HepG2 (cell line): ENCODE measurements at regions not wholly inside any gene's neighbourhood (a gene's known extent, or its start where the extent isn't known, plus 50 kb on each side); places are given as distances from the start of the nearest gene placed in this dataset.
A peak's percentile ranks its signal among the peaks of the same experiment; 100 is the strongest.

Experiments used
- ATAC-seq: fragments of 200-7000 bp; cut with Tn5 transposase; 3 replicates; pipeline ENCODE4 v1.9.1; 2020; ENCODE audit warnings: mild to moderate bottlenecking, moderate library complexity
- BruUV-seq: library from RNA; stranded (reverse); fragments of 400-500 nt; replicated peaks from 2 replicates; lab custom pipeline; 2021; lab: Mats Ljungman, UMichigan
- CTCF ChIA-PET: fragments of 300-600 bp; formaldehyde crosslinking; extraction: SDS; loops from one replicate; lab custom pipeline; 2021; ENCODE audit warnings: low total read pairs, inconsistent platforms, low intra/inter-chr PET ratio; lab: Yijun Ruan, JAX
- POLR2A ChIA-PET: fragments of 350-600 bp; sonication (Branson Sonifier 250); formaldehyde crosslinking; loops from one replicate; lab custom pipeline; 2020; ENCODE audit warnings: antibody characterized with exemption, inconsistent platforms; lab: Yijun Ruan, JAX
- DNase-seq: peaks from one replicate; pipeline ENCODE4 v3.0.0-alpha.2; 2015; ENCODE audit warnings: low spot score
- FAIRE-seq: peaks from 3 replicates; lab custom pipeline; 2011; peaks lifted over from hg19 to GRCh38; lab: Jason Lieb, UNC
- H2AFZ ChIP-seq: one replicate; pipeline ENCODE4 v1.6.1; 2011; ENCODE audit warnings: low read length, inconsistent platforms
- H3K27ac ChIP-seq: fragments of 300-600 bp; 3 replicates; pipeline ENCODE4 v1.8.0; 2011; ENCODE audit warnings: mixed run types, mild to moderate bottlenecking, mixed read lengths, low read length, inconsistent platforms; ENCODE audit not compliant: insufficient read depth; ENCODE audit errors: extremely low read length
- H3K27me3 ChIP-seq, 2 experiments: fragments of 200-600 bp in 1 of 2; 2 replicates in 1 of 2; 3 replicates in 1 of 2; pipeline versions ENCODE4 v1.6.0 to v1.8.0; 2011; ENCODE audit warnings: low read length in 2 of 2, mild to moderate bottlenecking in 2 of 2, moderate library complexity in 2 of 2, inconsistent platforms in 1 of 2; ENCODE audit not compliant: insufficient read depth in 2 of 2, control insufficient read depth in 1 of 2
- H3K36me3 ChIP-seq, 2 experiments: fragments of 200-600 bp in 1 of 2; replicated peaks in 1 of 2; 2 replicates in 1 of 2; 3 replicates in 1 of 2; pipeline versions ENCODE4 v1.5.1 to v1.8.0; 2011; ENCODE audit warnings: low read length in 2 of 2, inconsistent platforms in 1 of 2; ENCODE audit not compliant: insufficient read depth in 2 of 2, control insufficient read depth in 1 of 2
- H3K4me1 ChIP-seq: 2 replicates; pipeline ENCODE4 v1.5.1; 2012; ENCODE audit warnings: low read length, inconsistent platforms; ENCODE audit not compliant: insufficient read depth
- H3K4me2 ChIP-seq: 2 replicates; pipeline ENCODE4 v1.6.0; 2011; ENCODE audit warnings: low read depth, low read length, inconsistent platforms
- H3K4me3 ChIP-seq, 3 experiments: fragments of 200-600 bp in 1 of 3; sonication (generic), shearing (Covaris generic) in 1 of 3; replicated peaks in 1 of 3; 2 replicates each; pipeline ENCODE4 v1.5.1; 2011 to 2016; ENCODE audit warnings: low read length in 3 of 3, inconsistent platforms in 2 of 3, low read depth in 2 of 3, mild to moderate bottlenecking in 2 of 3, control low read depth in 1 of 3, mixed read lengths in 1 of 3; ENCODE audit not compliant: insufficient read depth in 1 of 3
- H3K79me2 ChIP-seq: one replicate; pipeline ENCODE4 v1.6.1; 2011; ENCODE audit warnings: low read length, inconsistent platforms; ENCODE audit not compliant: insufficient read depth
- H3K9ac ChIP-seq: 2 replicates; pipeline ENCODE4 v1.6.0; 2011; ENCODE audit warnings: mild to moderate bottlenecking, low read depth, low read length, inconsistent platforms; ENCODE audit not compliant: insufficient read depth
- H3K9me3 ChIP-seq: 2 replicates; pipeline ENCODE4 v1.5.1; 2012; ENCODE audit warnings: mild to moderate bottlenecking, low read length
- H4K20me1 ChIP-seq: 2 replicates; pipeline ENCODE4 v1.6.0; 2011; ENCODE audit warnings: inconsistent platforms, mild to moderate bottlenecking, low read length, moderate library complexity; ENCODE audit not compliant: insufficient read depth
- ARID2 ChIP-seq: sonication (generic); formaldehyde crosslinking; IDR thresholded peaks from 2 replicates; pipeline ENCODE4 v1.8.1; 2022; ENCODE audit warnings: mild to moderate bottlenecking, missing genetic modification reagents, borderline replicate concordance
- ARID4A ChIP-seq: sonication (generic); formaldehyde crosslinking; IDR thresholded peaks from 2 replicates; pipeline ENCODE4 v1.5.0; 2020; ENCODE audit warnings: mild to moderate bottlenecking, missing genetic modification reagents, borderline replicate concordance
- CREB3 ChIP-seq: sonication (generic); formaldehyde crosslinking; IDR thresholded peaks from 2 replicates; pipeline ENCODE4 v1.5.0; 2020; ENCODE audit warnings: missing genetic modification reagents
- FOSL2 ChIP-seq: sonication (generic); formaldehyde crosslinking; IDR thresholded peaks from 2 replicates; pipeline ENCODE4 v1.4.0; 2020; ENCODE audit warnings: missing genetic modification reagents
- GLI4 ChIP-seq: sonication (generic); formaldehyde crosslinking; IDR thresholded peaks from 2 replicates; pipeline ENCODE4 v1.5.1; 2020; ENCODE audit warnings: missing genetic modification reagents, mild to moderate bottlenecking, moderate library complexity, borderline replicate concordance
- HNRNPL ChIP-seq: fragments of 200-400 bp; formaldehyde crosslinking; IDR thresholded peaks from 2 replicates; pipeline ENCODE4 v1.6.1; 2017; ENCODE audit warnings: mild to moderate bottlenecking, low read depth, low read length
- HOXA5 ChIP-seq: sonication (generic); formaldehyde crosslinking; IDR thresholded peaks from 2 replicates; pipeline ENCODE4 v1.4.0; 2020; ENCODE audit warnings: missing genetic modification reagents
- SOX13 ChIP-seq, 3 experiments: fragments of 450-650 bp in 1 of 3; sonication (generic) in 1 of 3; formaldehyde crosslinking in 1 of 3; IDR thresholded peaks in 2 of 3; conservative IDR thresholded peaks in 1 of 3; 2 replicates each; pipeline versions ENCODE4 v1.5.0 to v1.6.1; 2016 to 2020; ENCODE audit warnings: antibody characterized with exemption in 1 of 3, mild to moderate bottlenecking in 1 of 3, missing compliant biosample characterization in 1 of 3, missing genetic modification reagents in 1 of 3, moderate library complexity in 1 of 3
- STAG1 ChIP-seq: sonication (generic); formaldehyde crosslinking; IDR thresholded peaks from 2 replicates; pipeline ENCODE4 v1.4.0; 2020; ENCODE audit warnings: missing genetic modification reagents
- ZNF451 ChIP-seq: sonication (generic); formaldehyde crosslinking; IDR thresholded peaks from 2 replicates; pipeline ENCODE4 v1.5.0; 2020; ENCODE audit warnings: mild to moderate bottlenecking, missing genetic modification reagents
- ZNF644 ChIP-seq: IDR thresholded peaks from 2 replicates; pipeline ENCODE4 v1.6.1; 2016; ENCODE audit warnings: low read depth
- WGBS: methylation state at CpG from one replicate; pipeline ENCODE4 v1.1.6; 2017; ENCODE audit warnings: low lambda C conversion rate; 5-methylcytosine and 5-hydroxymethylcytosine counted together
- in situ Hi-C: cut with HindIII; loops from 2 replicates; pipeline ENCODE4 v1.10.0; 2017; ENCODE audit warnings: low pct_unique_long_range_greater_than_20kb; ENCODE audit not compliant: extremely low pct_ligation_motif_present
- intact Hi-C: fragments of 100-400 bp; cut with micrococcal nuclease; formaldehyde crosslinking; loops from one replicate; pipeline ENCODE4 v1.10.0; 2022; ENCODE audit not compliant: unreplicated experiment

GRCh38 chrX:87409113-87409841 is 108.3 kb upstream of the KLHL4 start:
- 0% methylated on average over 2 of the region's 7 CpGs for WGBS
- H3K4me2 ChIP-seq = no peak overlapping the region
- DNase-seq (peak; percentile 15), ATAC-seq (peak; percentile 78), FAIRE-seq (no peak)
- BruUV-seq = no TSS peak
- in situ Hi-C loops = no loop called here
- ChIA-PET CTCF (no interaction called here), POLR2A (no interaction called here)
- peak; percentile 76 for TF ChIP-seq FOSL2 (CRISPR knock-in tag)
- no peak for TF ChIP-seq ARID2 (CRISPR knock-in tag)
- TF ChIP-seq GLI4 (CRISPR knock-in tag) = no peak
- H3K4me3 ChIP-seq = no peak overlapping the region
- no peak overlapping the region for H2AFZ ChIP-seq
- no peaks in the 10 kb centered on the region for H3K9me3 ChIP-seq
- no peaks in the 10 kb centered on the region for H3K36me3 ChIP-seq
- no peaks in the 10 kb centered on the region for H3K27me3 ChIP-seq
- no peaks in the 10 kb centered on the region for H4K20me1 ChIP-seq
- intact Hi-C loops = no loop called here
- H3K4me1 ChIP-seq = no peaks in the 10 kb centered on the region
- no peaks in the 10 kb centered on the region for H3K79me2 ChIP-seq
- H3K27ac ChIP-seq = no peak overlapping the region
- no peak overlapping the region for H3K9ac ChIP-seq

GRCh38 chrX:87425618-87426017 is 92.0 kb upstream of the KLHL4 start:
- H3K4me3 ChIP-seq = no peak overlapping the region
- in situ Hi-C loops (no loop called here), intact Hi-C loops (no loop called here)
- H3K4me1 ChIP-seq = no peaks in the 10 kb centered on the region
- FAIRE-seq (no peak), ATAC-seq (no peak), DNase-seq (no peak)
- H3K9me3 ChIP-seq = no peaks in the 10 kb centered on the region
- H3K9ac ChIP-seq = no peak overlapping the region
- ChIA-PET POLR2A (no interaction called here), CTCF (no interaction called here)
- no peak overlapping the region for H2AFZ ChIP-seq
- no peaks in the 10 kb centered on the region for H4K20me1 ChIP-seq
- 43% methylated on average over 2 of the region's 3 CpGs for WGBS
- no peaks in the 10 kb centered on the region for H3K36me3 ChIP-seq
- H3K27ac ChIP-seq = no peak overlapping the region
- no peaks in the 10 kb centered on the region for H3K27me3 ChIP-seq
- TF ChIP-seq ZNF451 (no peak), ARID4A (CRISPR knock-in tag) (no peak), ZNF644 (CRISPR knock-in tag) (no peak), HNRNPL (no peak), STAG1 (CRISPR knock-in tag) (no peak), HOXA5 (CRISPR knock-in tag) (no peak), SOX13 (IDR thresholded peaks at IDR 0.05) (no peak), SOX13 (CRISPR knock-in tag; conservative IDR thresholded peaks at IDR 0.05 in 1 of 2, IDR thresholded peaks at IDR 0.05 in 1 of 2) (no peak), CREB3 (CRISPR knock-in tag) (no peak)
- no TSS peak for BruUV-seq
- H3K4me2 ChIP-seq = no peak overlapping the region
- no peaks in the 10 kb centered on the region for H3K79me2 ChIP-seq
